ENCODE measurements at regions not wholly inside any gene's neighbourhood (a gene's known extent, or its start where the extent isn't known, plus 50 kb on each side); places are given as distances from the start of the nearest gene placed in this dataset.

DNA sequence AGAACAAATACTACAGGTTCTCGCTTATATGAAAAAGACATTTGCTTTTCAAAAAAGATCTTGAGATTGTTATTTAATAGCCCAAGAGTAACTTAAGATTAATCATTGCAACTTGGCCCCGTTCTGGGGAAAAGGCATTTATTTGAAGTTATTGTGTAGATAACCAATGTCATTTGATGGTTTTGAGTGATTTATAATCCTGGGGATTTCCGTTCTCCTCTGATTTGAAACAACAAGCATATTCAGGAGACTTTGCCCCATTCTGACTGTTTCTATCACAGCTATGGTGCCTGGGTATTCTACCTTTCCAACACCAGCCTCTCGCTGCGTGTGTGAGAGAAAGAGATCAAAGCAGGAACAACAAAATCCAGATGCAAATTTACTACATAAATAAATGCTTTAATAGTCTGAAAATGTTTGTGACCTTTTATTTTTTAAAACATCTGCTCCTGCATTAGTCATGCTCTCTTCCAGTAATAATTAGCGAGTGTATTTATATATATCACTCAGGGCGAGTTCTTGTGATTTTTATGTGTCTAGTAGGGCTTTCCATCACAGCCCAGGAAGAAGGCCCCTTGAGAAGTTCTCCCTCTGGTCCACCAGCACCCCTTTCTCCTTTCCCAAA, 197.9 kb upstream of the FOXQ1 start:
- DNase-seq, result no peak

GRCh38 chr6:1111361-1111760, 200.5 kb upstream of the FOXQ1 start:
- no peak for DNase-seq

DNA sequence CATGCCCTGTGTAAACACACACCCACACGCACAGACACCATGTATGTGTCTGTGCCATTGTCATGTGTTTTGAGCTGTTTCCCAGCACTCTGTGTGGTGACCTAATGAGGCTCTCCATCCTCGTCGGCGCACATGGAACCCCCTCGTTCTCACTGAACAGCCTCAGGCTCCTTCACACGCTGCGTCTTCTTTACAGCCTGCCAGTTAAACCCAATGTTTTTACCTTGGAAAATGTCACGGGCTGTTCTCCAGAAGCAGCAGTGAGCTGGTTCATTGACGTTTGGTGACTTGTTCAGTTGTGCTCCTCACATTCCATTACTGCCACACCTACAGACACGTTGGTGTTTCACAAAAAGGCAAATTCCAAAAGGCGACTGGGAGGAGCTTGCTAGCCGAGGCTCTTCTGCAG, 201.0 kb upstream of the FOXQ1 start:
- DNase-seq, result no peak

- no peak for DNase-seq
Observed at GRCh38 chr6:1110164-1110563, 201.7 kb upstream of the FOXQ1 start.

DNA sequence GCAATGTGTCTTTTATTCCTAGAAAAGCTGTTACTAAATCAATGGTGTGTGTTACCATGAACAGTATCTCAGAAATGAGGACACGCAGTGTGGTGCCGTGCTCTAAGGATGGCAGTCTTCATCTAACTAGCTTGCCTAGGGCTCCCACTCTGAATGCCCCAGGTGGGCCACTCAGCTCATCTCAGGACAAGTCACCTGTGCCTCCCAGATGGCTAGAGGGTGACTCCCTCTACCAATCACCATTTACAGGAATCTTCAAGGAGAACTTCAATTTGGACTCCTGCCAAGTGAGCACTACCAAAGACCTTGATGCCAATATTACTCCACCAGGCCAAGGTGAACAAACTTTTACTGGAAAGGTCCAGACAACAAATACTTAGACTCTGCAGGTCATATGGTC, 202.8 kb upstream of the FOXQ1 start:
- DNase-seq, result no peak

GRCh38 chr6:1108198-1108597, 203.7 kb upstream of the FOXQ1 start:
- no peak for DNase-seq

GRCh38 chr6:1107578-1107977, 204.3 kb upstream of the FOXQ1 start:
- no peak for DNase-seq

DNA sequence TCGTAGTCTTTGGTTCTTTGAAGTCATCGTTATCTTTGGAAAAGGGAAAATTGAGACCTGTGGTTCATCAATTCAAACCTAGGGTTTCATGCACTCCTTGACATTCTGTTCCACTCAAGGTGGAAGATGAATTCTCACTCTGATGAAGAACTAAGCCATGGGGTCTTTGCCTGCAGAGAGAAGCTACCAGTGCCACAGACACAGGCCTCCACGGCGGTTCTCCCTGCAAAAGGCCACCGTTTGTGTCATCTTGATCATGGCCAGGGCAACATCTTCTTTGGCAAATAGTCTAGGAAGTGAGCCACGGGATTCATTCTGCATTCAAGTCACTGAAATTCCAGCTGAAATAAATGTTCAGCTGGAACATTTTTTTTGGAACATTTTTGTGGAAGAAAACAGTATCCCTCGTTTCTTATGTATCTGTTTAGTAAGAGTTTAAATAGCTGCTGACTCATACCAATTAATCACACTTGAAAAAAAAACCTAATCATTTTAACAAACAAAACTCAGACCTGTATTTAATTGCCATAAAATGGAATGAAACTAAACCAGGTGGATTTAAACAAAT, 206.0 kb upstream of the FOXQ1 start:
- no peak for DNase-seq

DNA sequence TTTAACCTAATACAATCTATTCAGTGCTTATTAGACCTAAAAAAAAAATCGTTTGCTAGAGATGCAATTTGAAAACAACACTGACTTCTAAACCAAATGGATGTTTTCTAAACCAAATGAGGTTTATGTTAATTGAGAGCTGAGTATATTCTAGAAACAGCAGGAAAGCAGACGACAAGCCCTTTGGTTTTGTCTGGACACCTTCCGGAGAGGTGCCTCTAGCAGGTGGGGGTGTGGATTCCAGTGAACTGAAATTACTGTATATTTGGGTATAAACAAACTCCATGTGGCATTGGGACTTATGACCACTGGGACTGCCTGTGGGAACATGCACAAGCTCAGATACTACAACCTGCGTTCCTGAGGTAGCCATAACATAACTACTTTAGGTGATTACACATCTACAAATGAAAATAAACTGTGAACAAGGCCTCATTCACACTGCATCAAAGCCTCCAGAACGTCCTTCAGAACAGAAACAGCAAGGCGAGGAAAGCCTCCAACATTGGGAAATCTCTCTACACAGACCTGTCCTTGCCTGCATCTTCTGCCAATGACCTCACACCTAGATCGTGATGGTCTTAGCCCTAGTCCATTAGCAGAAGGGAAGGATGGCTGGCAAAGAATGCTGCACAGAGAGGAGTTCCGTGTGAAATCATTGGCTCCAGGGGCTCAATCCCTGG, 206.8 kb upstream of the FOXQ1 start:
- DNase-seq, result no peak

- DNase-seq, result no peak
Observed at GRCh38 chr6:1103945-1104623, 207.8 kb upstream of the FOXQ1 start.

DNA sequence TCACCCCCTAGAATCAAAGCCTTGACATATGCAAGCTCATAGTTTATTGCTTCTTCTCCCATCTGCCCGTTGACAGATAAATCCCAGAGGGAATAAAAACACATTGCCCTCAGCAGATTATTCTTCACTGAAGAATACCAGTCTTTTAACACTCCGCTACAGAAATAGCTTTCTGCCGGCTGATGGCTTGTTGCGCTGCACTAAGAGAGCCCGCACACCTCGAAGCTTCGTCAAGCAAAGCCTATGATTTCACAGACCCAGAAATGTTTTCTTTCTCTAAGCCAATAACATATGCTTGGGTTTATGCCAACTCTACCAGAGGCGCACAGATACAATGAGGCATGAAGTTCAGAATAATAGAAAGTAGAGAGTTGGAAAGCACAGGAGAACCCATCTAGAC, 208.9 kb upstream of the FOXQ1 start:
- DNase-seq, result no peak

- no peak for DNase-seq
Observed at GRCh38 chr6:1100269-1100668, 211.6 kb upstream of the FOXQ1 start.

GRCh38 chr6:1099264-1099663, 212.6 kb upstream of the FOXQ1 start:
- no peak for DNase-seq

GRCh38 chr6:1096967-1097765, 214.7 kb upstream of the FOXQ1 start:
- no peak for DNase-seq

GRCh38 chr6:1094306-1094705, 217.6 kb upstream of the FOXQ1 start:
- no peak for DNase-seq

GRCh38 chr6:1091900-1092299, 220.0 kb upstream of the FOXQ1 start:
- no peak for DNase-seq

DNA sequence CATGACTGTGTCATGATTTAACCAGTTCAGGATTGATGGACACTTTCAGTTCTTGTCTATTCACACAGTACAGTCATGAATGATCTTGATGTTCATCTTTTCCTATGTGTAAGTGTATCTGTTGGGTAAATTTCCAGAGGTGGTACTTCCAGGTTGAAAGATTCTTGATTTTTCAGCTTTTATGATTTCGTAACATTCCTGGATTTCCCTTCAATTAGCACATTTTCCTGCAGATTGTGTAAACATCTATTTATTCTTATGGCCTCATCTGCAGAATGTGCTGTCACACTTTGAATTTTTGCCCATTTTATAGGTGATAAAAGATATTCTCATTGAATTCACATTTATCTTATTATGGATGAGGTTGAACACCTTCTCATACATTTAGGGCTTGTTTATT, 222.0 kb upstream of the FOXQ1 start:
- DNase-seq, result no peak

DNA sequence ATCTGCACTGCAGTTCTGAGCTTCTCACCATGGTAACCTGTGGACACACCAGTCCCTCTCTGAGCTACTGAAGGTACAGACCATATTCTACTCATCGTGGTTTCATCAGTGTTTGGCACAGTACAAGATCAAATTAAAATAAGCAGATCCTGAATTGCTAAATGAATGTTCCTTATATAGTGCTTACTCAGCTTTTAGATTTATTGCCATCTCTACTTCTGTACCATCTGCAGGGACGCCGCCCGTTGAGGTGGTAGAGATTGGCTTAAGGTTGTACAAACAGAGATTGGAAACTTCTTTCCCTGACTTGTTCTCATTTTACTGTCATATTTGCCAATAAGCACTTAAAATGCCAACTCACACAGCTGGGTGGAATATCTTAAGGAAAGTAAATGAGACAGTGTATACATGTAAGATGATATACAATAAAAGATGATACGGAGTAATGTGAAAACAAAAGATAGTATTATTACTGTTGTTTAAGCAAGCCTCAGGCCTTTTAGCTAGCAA, 223.4 kb upstream of the FOXQ1 start:
- no peak for DNase-seq

DNA sequence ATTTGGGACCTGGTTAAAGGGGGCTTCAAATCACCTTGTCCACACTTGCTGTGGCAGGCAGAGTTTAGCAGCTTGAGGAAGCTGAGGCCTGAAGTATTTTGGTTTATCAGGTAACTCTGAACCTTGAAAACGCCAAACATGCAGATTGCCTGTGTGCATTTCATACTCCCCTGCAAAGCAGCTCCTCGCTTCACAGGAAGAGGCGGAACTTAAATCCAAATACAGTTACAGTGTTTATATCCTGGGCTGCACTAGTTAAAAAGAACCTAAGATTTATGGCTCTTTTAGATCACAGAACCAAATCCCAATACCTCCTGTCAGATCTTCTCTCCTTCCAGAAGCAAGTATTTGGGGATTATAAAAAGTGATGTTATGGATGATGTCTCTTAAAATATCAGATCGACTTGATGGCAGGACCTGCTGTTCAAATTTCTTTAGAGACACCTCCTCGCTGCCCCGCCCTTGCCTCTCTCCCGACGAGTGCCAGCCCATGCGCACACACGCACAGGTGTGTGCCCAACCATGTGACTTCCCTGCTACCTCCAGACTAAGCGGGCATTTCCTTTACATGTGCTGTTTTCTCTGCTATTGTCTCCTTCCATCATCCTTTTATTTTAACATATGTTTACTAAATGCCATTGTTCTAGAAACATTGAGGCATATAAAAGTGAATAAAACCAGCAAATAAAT, 224.6 kb upstream of the FOXQ1 start:
- no peak for DNase-seq

- DNase-seq, result no peak
Observed at GRCh38 chr6:1086446-1087153, 225.3 kb upstream of the FOXQ1 start.

- DNase-seq, result no peak
Observed at GRCh38 chr6:1082285-1082935, 229.5 kb upstream of the FOXQ1 start.

Data from activated CD8-positive, alpha-beta memory T cell treated with anti-CD3 and anti-CD28 coated beads, Interleukin-2, amount 50 U/mL, for 4 hours (primary cell).